ENCODE measurements at regions not wholly inside any gene's neighbourhood (a gene's known extent, or its start where the extent isn't known, plus 50 kb on each side); places are given as distances from the start of the nearest gene placed in this dataset.

DNA sequence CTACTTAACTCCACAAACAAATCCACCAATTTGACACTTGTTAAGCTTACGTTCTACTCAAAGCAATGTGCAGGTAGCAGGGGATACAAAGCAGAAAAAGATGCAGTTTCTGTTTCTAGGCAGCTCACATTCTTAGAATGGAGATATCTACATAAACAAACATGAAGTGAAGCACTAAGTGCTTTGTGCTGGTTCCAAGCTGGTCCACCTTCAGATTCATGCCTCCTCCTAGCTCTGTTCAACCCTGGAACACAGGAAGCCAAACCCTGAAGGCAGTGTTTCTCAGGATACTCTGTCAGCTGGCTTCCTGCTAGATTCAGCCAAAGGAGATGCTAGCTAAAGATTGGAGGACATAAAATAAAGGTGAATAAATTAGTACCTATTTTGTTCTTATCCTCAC is 55.3 kb upstream of the NOL4 start:
- H3K27me3 ChIP-seq (replicated peaks; ENCODE audit: control insufficient read depth, insufficient read depth, low read length), result no peaks in the 10 kb centered on the region
- H3K9me3 ChIP-seq (ENCODE audit: control insufficient read depth, low read length), result no peaks in the 10 kb centered on the region
- no peak overlapping the region for H3K4me3 ChIP-seq (ENCODE audit: low read length)
- no peaks in the 10 kb centered on the region for H3K4me1 ChIP-seq (ENCODE audit: control insufficient read depth, insufficient read depth, low read length)
- H3K36me3 ChIP-seq (ENCODE audit: control insufficient read depth, insufficient read depth, low read length, severe bottlenecking), result no peaks in the 10 kb centered on the region
- H3K9ac ChIP-seq (ENCODE audit: low read length), result no peak overlapping the region
- DNase-seq (ENCODE audit: low read depth), result no peak

DNA sequence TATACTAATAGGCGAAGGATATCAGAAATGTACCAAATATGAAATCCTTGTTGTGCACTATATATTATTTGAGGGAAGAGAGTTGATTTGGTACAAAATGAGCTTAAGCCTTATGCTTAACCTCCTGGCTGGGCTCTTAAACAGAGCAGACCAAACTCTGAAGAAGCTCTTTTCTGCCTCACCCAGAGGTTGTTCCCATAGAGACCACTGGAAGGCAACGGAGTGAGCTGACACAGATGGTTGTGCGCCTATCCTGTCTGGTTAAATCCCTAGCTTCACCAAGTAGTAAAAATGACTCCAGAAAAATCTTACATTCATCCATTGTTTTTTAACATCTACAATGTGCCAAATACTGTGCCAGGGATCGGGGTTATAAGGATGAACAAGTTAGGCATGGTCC is 55.9 kb upstream of the NOL4 start:
- Histone ChIP-seq H3K4me3 (ENCODE audit: low read length) (no peak overlapping the region), H3K9me3 (ENCODE audit: control insufficient read depth, low read length) (no peaks in the 10 kb centered on the region)
- DNase-seq (ENCODE audit: low read depth), result no peak

DNA sequence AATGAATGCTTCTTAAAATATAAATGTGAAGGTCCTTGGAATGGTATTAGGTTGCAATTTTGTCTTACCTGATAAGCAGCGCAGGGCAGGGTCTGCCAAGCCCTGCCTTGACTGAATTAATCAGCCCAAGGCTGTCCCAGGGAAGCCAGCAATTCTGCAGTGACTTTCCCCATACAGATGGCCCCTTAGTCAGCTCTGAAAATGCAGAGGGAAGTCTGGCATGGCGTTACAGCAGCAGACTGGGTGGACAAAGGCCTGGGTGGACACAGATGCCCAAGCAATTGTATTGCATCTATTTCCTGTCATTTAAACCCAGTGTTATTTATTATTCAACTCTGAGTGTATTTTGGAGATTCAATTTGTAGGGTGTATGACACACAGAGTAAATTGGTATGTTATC is 56.6 kb upstream of the NOL4 start:
- H3K36me3 ChIP-seq (ENCODE audit: control insufficient read depth, insufficient read depth, low read length, severe bottlenecking), result no peaks in the 10 kb centered on the region
- no peak overlapping the region for H3K9ac ChIP-seq (ENCODE audit: low read length)
- H3K4me1 ChIP-seq (ENCODE audit: control insufficient read depth, insufficient read depth, low read length), result no peaks in the 10 kb centered on the region
- no peak for DNase-seq (ENCODE audit: low read depth)
- H3K9me3 ChIP-seq (ENCODE audit: control insufficient read depth, low read length), result no peaks in the 10 kb centered on the region
- H3K4me3 ChIP-seq (ENCODE audit: low read length), result no peak overlapping the region
- H3K27me3 ChIP-seq (replicated peaks; ENCODE audit: control insufficient read depth, insufficient read depth, low read length), result no peaks in the 10 kb centered on the region

More for the DNA sequence above, 55.9 kb upstream of the NOL4 start:
- Histone ChIP-seq H3K9ac (ENCODE audit: low read length) (no peak overlapping the region), H3K36me3 (ENCODE audit: control insufficient read depth, insufficient read depth, low read length, severe bottlenecking) (no peaks in the 10 kb centered on the region), H3K4me1 (ENCODE audit: control insufficient read depth, insufficient read depth, low read length) (no peaks in the 10 kb centered on the region), H3K27me3 (replicated peaks; ENCODE audit: control insufficient read depth, insufficient read depth, low read length) (no peaks in the 10 kb centered on the region)

DNA sequence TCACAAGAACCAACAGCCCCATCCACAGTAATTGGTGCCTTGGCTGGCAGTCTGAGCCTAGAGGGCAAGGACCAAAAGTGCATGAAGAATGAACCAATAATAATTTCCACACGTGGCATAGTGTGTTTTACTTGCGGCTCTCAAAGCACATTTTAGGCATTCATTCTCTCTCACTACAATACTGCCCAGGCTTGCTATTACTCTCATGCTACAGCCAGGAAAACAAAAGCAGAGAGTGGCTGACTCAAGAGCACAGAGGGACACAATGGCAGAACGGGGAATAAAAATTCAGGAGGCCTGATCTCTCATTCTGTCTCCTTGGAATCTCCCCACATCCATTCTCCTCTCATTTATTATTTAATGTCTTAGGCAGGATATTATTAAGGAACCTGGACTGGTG is 57.0 kb upstream of the NOL4 start:
- Histone ChIP-seq H3K27me3 (replicated peaks; ENCODE audit: control insufficient read depth, insufficient read depth, low read length) (no peaks in the 10 kb centered on the region), H3K4me3 (ENCODE audit: low read length) (no peak overlapping the region), H3K9ac (ENCODE audit: low read length) (no peak overlapping the region), H3K9me3 (ENCODE audit: control insufficient read depth, low read length) (no peaks in the 10 kb centered on the region), H3K36me3 (ENCODE audit: control insufficient read depth, insufficient read depth, low read length, severe bottlenecking) (no peaks in the 10 kb centered on the region), H3K4me1 (ENCODE audit: control insufficient read depth, insufficient read depth, low read length) (no peaks in the 10 kb centered on the region)
- no peak for DNase-seq (ENCODE audit: low read depth)

DNA sequence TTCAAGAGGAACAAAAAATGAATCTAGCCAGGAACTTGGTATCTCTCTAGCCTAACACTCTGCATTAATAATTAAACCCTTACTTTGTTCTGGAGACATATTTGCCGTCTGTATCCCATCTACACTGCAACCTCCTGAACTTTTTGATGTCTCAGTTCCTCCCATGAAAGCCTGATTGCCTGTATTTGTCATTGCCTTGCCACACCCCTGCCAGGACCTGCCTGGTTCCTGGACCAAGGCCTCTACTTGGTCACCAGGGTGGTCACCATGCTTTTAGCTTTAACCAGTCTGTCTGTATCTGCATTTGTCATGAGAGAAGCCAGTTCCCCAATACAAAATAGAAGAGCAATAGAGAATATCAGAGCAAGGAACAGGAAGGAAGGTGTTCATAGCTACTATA is 58.8 kb upstream of the NOL4 start:
- Histone ChIP-seq H3K9me3 (ENCODE audit: control insufficient read depth, low read length) (peaks cover 5% of the 10 kb centered on the region), H3K9ac (ENCODE audit: low read length) (no peak overlapping the region), H3K27me3 (replicated peaks; ENCODE audit: control insufficient read depth, insufficient read depth, low read length) (no peaks in the 10 kb centered on the region), H3K4me1 (ENCODE audit: control insufficient read depth, insufficient read depth, low read length) (no peaks in the 10 kb centered on the region), H3K4me3 (ENCODE audit: low read length) (no peak overlapping the region), H3K36me3 (ENCODE audit: control insufficient read depth, insufficient read depth, low read length, severe bottlenecking) (no peaks in the 10 kb centered on the region)
- no peak for DNase-seq (ENCODE audit: low read depth)

DNA sequence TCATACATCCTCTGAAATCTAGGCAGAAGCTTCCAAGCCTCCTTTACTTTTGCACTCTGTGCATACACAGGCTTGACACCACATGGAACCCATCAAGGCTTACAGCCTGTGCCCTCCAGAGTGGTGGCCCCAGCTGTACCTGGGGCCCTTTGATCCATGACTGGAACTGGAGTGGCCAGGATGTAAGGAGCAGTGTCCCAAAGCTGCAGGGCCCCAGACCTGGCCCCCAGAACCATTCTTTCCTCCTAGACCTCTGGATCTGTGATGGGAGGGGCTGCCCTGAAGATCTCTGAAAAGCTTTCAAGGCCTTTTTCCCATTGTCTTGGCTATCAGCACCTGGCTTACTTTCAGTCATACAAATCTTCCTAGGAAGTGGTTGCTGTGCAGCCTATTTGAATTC is 63.1 kb upstream of the NOL4 start:
- Histone ChIP-seq H3K4me1 (ENCODE audit: control insufficient read depth, insufficient read depth, low read length) (no peaks in the 10 kb centered on the region), H3K36me3 (ENCODE audit: control insufficient read depth, insufficient read depth, low read length, severe bottlenecking) (no peaks in the 10 kb centered on the region), H3K27me3 (replicated peaks; ENCODE audit: control insufficient read depth, insufficient read depth, low read length) (no peaks in the 10 kb centered on the region), H3K4me3 (ENCODE audit: low read length) (no peak overlapping the region), H3K9me3 (ENCODE audit: control insufficient read depth, low read length) (peaks cover 5% of the 10 kb centered on the region), H3K9ac (ENCODE audit: low read length) (no peak overlapping the region)
- DNase-seq (ENCODE audit: low read depth), result no peak

DNA sequence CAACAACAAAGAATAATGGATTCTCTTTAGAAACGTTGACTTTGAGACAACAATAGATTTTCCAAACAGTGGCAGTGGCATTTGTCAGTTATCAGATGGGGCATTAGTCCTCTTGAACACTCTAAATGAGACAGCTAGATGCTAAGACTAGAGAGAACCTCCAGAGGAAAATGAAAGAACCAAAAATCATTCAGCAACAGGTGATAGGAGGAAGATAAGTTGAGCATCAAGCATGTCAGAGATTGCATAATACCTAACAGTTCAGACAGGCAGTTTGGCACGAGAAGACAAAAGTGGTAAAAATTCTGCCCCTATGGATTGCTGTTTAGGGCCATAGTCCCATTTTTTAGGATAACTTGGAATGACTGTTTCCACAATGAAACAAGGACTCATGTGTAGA is 67.9 kb upstream of the NOL4 start:
- no peak for DNase-seq (ENCODE audit: low read depth)
- no peaks in the 10 kb centered on the region for H3K36me3 ChIP-seq (ENCODE audit: control insufficient read depth, insufficient read depth, low read length, severe bottlenecking)

DNA sequence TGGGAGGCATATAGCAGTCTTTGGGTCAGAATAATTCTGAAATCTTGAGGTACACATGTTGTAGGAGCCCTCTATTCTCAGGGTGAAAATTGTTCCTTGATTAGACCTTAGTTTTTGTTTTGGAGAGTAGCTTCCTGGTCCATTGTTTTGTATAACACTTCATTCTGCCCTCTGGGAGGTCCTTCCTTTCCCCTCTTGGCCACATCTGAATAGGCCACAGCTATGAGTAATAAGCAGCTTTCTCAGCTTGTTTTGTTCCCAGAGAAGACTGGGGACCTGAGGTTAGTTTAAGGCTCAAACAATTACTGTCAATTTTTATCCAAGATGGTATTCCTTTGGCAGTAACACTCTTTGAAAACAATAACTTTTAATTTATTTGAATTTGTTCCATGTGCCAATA is 72.6 kb upstream of the NOL4 start:
- H3K4me1 ChIP-seq (ENCODE audit: control insufficient read depth, insufficient read depth, low read length), result no peaks in the 10 kb centered on the region
- no peak overlapping the region for H3K4me3 ChIP-seq (ENCODE audit: low read length)
- H3K27me3 ChIP-seq (replicated peaks; ENCODE audit: control insufficient read depth, insufficient read depth, low read length), result no peaks in the 10 kb centered on the region
- H3K36me3 ChIP-seq (ENCODE audit: control insufficient read depth, insufficient read depth, low read length, severe bottlenecking), result no peaks in the 10 kb centered on the region
- no peak for DNase-seq (ENCODE audit: low read depth)
- H3K9me3 ChIP-seq (ENCODE audit: control insufficient read depth, low read length), result no peaks in the 10 kb centered on the region
- H3K9ac ChIP-seq (ENCODE audit: low read length), result no peak overlapping the region

More for the DNA sequence above, 67.9 kb upstream of the NOL4 start:
- no peak overlapping the region for H3K9ac ChIP-seq (ENCODE audit: low read length)
- peaks cover 5% of the 10 kb centered on the region for H3K9me3 ChIP-seq (ENCODE audit: control insufficient read depth, low read length)
- H3K27me3 ChIP-seq (replicated peaks; ENCODE audit: control insufficient read depth, insufficient read depth, low read length), result no peaks in the 10 kb centered on the region
- no peaks in the 10 kb centered on the region for H3K4me1 ChIP-seq (ENCODE audit: control insufficient read depth, insufficient read depth, low read length)
- no peak overlapping the region for H3K4me3 ChIP-seq (ENCODE audit: low read length)

DNA sequence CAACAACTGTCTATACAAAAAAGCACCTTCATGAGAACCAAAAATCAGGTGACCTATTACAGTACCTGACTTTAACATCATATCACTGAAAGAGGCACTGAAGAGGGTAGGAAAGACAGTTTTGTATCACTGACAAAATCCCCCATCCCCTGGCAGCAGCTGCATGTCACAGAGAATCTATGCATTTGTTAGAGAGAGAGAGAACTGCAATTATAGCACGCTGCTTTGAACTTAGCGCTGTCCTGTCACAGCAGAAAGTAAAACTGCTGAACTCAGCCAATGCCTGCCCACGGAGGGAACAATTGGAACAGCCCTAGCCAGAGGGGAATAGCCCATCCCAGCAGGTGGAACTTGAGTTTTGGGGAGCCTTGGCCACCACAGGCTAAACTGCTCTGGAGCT is 75.1 kb upstream of the NOL4 start:
- no peak overlapping the region for H3K4me3 ChIP-seq (ENCODE audit: low read length)
- DNase-seq (ENCODE audit: low read depth), result no peak
- no peaks in the 10 kb centered on the region for H3K4me1 ChIP-seq (ENCODE audit: control insufficient read depth, insufficient read depth, low read length)
- H3K9me3 ChIP-seq (ENCODE audit: control insufficient read depth, low read length), result peaks cover 5% of the 10 kb centered on the region
- H3K9ac ChIP-seq (ENCODE audit: low read length), result no peak overlapping the region
- no peaks in the 10 kb centered on the region for H3K27me3 ChIP-seq (replicated peaks; ENCODE audit: control insufficient read depth, insufficient read depth, low read length)
- H3K36me3 ChIP-seq (ENCODE audit: control insufficient read depth, insufficient read depth, low read length, severe bottlenecking), result no peaks in the 10 kb centered on the region

DNA sequence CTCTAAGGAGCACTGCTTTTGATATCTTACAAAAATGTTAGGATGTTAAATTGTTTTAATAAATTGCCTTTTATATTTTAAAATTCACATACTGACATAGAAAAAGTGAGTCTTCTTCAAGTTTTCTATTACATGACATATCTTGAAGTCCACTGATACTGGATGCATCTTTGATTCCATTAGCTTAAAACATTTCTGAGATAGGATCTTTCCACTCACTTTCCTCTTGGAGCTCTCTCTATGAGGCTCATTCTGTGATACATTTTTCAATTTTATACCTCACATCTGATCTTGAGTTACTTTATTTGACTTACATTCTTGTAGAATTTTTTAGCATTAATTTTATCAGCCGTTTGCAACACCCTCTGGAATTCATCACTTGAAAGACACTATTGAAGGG is 86.8 kb upstream of the NOL4 start:
- Histone ChIP-seq H3K4me1 (ENCODE audit: control insufficient read depth, insufficient read depth, low read length) (no peaks in the 10 kb centered on the region), H3K27me3 (replicated peaks; ENCODE audit: control insufficient read depth, insufficient read depth, low read length) (peaks cover 22% of the 10 kb centered on the region), H3K36me3 (ENCODE audit: control insufficient read depth, insufficient read depth, low read length, severe bottlenecking) (no peaks in the 10 kb centered on the region), H3K9me3 (ENCODE audit: control insufficient read depth, low read length) (no peaks in the 10 kb centered on the region), H3K4me3 (ENCODE audit: low read length) (no peak overlapping the region), H3K9ac (ENCODE audit: low read length) (no peak overlapping the region)
- no peak for DNase-seq (ENCODE audit: low read depth)

DNA sequence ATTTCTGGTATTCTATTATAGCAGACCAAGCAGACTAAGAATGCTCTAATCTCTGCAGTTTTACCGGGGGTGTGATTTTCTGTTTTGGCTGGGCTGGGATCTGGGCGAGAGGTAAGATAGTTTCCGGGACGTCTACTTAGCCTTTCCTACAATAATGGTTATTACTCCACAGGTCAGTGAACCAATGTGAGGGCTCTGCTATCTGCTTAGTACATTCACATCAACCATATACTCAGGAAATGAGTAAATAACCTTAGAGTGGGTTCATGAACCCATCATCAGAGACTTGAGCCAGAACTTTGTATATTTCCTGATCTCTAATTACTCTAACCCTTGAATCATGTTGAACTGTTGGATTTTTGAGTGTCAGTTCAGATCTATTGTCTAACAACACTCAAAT is 90.1 kb upstream of the NOL4 start:
- Histone ChIP-seq H3K9me3 (ENCODE audit: control insufficient read depth, low read length) (no peaks in the 10 kb centered on the region), H3K4me3 (ENCODE audit: low read length) (no peak overlapping the region), H3K27me3 (replicated peaks; ENCODE audit: control insufficient read depth, insufficient read depth, low read length) (peaks cover 22% of the 10 kb centered on the region), H3K4me1 (ENCODE audit: control insufficient read depth, insufficient read depth, low read length) (no peaks in the 10 kb centered on the region), H3K36me3 (ENCODE audit: control insufficient read depth, insufficient read depth, low read length, severe bottlenecking) (no peaks in the 10 kb centered on the region), H3K9ac (ENCODE audit: low read length) (no peak overlapping the region)
- DNase-seq (ENCODE audit: low read depth), result no peak

DNA sequence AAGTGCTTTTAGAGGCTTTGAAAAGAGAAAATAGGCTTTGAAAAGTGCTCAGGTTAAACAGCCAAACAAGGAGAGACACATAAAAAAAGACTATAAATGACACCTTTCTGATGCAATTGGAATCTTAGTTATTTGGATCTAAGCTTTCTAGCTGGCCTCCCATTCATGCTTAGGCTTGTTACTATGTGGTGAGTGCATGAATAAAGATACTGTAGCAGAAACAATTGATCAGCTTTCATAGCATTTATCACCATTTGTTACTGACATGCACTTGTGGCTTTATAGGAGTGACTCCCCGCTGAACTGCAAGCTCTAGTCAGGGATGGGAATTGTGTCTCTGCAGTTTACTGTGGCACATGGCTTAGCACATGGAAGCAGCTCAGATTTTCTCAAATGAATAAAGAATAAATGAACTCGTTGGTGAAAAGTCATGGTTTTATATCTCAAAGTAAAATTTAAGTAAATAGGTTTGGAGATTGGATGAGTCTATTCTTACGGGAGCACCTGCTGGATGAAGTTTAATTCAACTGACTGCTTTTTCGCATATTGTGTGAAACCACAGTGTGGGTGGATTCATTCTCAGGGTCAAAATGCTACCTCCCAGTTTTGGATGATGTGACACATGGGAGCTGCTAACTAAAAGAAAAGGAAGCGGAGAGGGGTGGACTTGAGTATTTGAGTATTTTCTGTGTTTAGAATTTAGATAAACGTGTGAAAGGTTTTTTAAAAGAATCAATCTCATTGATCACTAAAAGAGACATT is 91.1 kb upstream of the NOL4 start:
- DNase-seq (ENCODE audit: low read depth), result no peak
- no peak overlapping the region for H3K4me3 ChIP-seq (ENCODE audit: low read length)
- no peaks in the 10 kb centered on the region for H3K36me3 ChIP-seq (ENCODE audit: control insufficient read depth, insufficient read depth, low read length, severe bottlenecking)
- H3K4me1 ChIP-seq (ENCODE audit: control insufficient read depth, insufficient read depth, low read length), result no peaks in the 10 kb centered on the region
- peaks cover 22% of the 10 kb centered on the region for H3K27me3 ChIP-seq (replicated peaks; ENCODE audit: control insufficient read depth, insufficient read depth, low read length)
- H3K9me3 ChIP-seq (ENCODE audit: control insufficient read depth, low read length), result no peaks in the 10 kb centered on the region
- no peak overlapping the region for H3K9ac ChIP-seq (ENCODE audit: low read length)

All from adipocyte (in vitro differentiated cells).